ENCODE measurements at regions not wholly inside any gene's neighbourhood (a gene's known extent, or its start where the extent isn't known, plus 50 kb on each side); places are given as distances from the start of the nearest gene placed in this dataset.

GRCh38 chr13:75161804-75162203, 320.2 kb downstream of the TBC1D4 start (continued):
- TF ChIP-seq CTCF (conservative IDR thresholded peaks at IDR 0.05; ENCODE audit: low read depth in 2 of 2) (no peak), EZH2 (IDR thresholded peaks at IDR 0.05; ENCODE audit: low read depth, unreplicated experiment) (no peak)

DNA sequence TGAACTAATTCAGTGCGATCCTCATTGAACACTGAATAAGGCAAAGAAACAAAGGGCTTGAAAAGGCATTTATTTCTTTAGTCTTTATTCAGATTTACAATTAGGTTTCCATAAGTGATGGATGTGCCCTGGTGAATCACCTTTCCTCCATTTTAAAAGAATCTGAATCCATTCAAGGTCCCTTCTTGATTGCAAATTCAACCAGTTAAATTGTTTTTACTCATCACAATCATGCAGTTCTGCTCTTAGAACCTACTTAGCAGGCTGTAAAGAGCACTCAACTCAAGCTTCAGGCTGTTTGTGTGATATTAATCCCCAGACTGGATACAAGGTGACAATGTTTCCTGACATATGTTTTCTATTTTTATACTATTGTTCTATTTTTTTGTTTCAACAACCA, 321.0 kb downstream of the TBC1D4 start:
- Mint-ChIP-seq H3K27me3 (ENCODE audit: insufficient read depth, low read depth, poor library complexity) (peaks cover 1% of the 10 kb centered on the region), H3K4me1 (peaks cover 18% of the 10 kb centered on the region), H3K27ac (no peak overlapping the region), H3K36me3 (ENCODE audit: low read depth) (no peaks in the 10 kb centered on the region), H3K9me3 (peaks cover 4% of the 10 kb centered on the region; the same call in 1 of the 3 replicates), H3K4me3 (no peak overlapping the region)
- Histone ChIP-seq H3K9me2 (ENCODE audit: insufficient read depth) (0 out of 2 replicates have a peak, but pooled peaks cover 6% of the 10 kb centered on the region), H3K79me2 (replicated peaks; ENCODE audit: insufficient read depth) (no peaks in the 10 kb centered on the region), H3F3A (replicated peaks; ENCODE audit: low read depth) (no peaks in the 10 kb centered on the region), H3K4me1 (ENCODE audit: insufficient read depth) (0 out of 2 replicates have a peak, but pooled peaks cover 6% of the 10 kb centered on the region), H3K27me3 (ENCODE audit: insufficient read depth) (no peaks in the 10 kb centered on the region), H2AFZ (no peak overlapping the region), H4K20me1 (replicated peaks; ENCODE audit: insufficient read depth) (no peaks in the 10 kb centered on the region), H3K27ac (ENCODE audit: low read depth) (no peak overlapping the region), H3K4me2 (no peak overlapping the region), H3K36me3 (ENCODE audit: insufficient read depth) (no peaks in the 10 kb centered on the region), H3K4me3 (no peak overlapping the region)
- DNase-seq (ENCODE audit: low spot score) (no peak), ATAC-seq (no peak)
- no peak for TF ChIP-seq REST (IDR thresholded peaks at IDR 0.05; ENCODE audit: unreplicated experiment)
- no peak for TF ChIP-seq EZH2 (IDR thresholded peaks at IDR 0.05; ENCODE audit: low read depth, unreplicated experiment)
- TF ChIP-seq ZNF114 (CRISPR knock-in tag; IDR thresholded peaks at IDR 0.05): no peak
- TF ChIP-seq CTCF (conservative IDR thresholded peaks at IDR 0.05; ENCODE audit: low read depth in 2 of 2): no peak
- no peak for TF ChIP-seq ZNF462 (CRISPR knock-in tag; IDR thresholded peaks at IDR 0.05)
- TF ChIP-seq ETS1 (IDR thresholded peaks at IDR 0.05): no peak
- no peak for TF ChIP-seq CREB1 (CRISPR knock-in tag; IDR thresholded peaks at IDR 0.05; ENCODE audit: low read depth)
- no peak for TF ChIP-seq ZNF331 (CRISPR knock-in tag; IDR thresholded peaks at IDR 0.05; ENCODE audit: low read depth)
- no peak for TF ChIP-seq NANOG (IDR thresholded peaks at IDR 0.05; ENCODE audit: borderline replicate concordance)
- TF ChIP-seq POLR2AphosphoS5 (IDR thresholded peaks at IDR 0.05; ENCODE audit: low read depth): no peak
